H1 (cell line): ENCODE measurements at regions not wholly inside any gene's neighbourhood (a gene's known extent, or its start where the extent isn't known, plus 50 kb on each side); places are given as distances from the start of the nearest gene placed in this dataset.

ENCODE experiments used
- BCL11A ChIP-seq, 2 experiments: IDR thresholded peaks; one replicate each; pipeline ENCODE4 v1.6.1; 2011; ENCODE audit warnings: low read depth in 2 of 2, low read length in 2 of 2, mild to moderate bottlenecking in 2 of 2
- EGR1 ChIP-seq: IDR thresholded peaks from 2 replicates; pipeline ENCODE4 v1.6.1; 2011; ENCODE audit warnings: low read depth, low read length, borderline replicate concordance
- EP300 ChIP-seq, 2 experiments: IDR thresholded peaks; 1 replicate in 1 of 2; 2 replicates in 1 of 2; pipeline ENCODE4 v1.6.1; 2011 to 2012; ENCODE audit warnings: low read depth in 2 of 2, low read length in 2 of 2, mild to moderate bottlenecking in 2 of 2, borderline replicate concordance in 1 of 2, inconsistent platforms in 1 of 2, moderate library complexity in 1 of 2
- GABPA ChIP-seq: IDR thresholded peaks from 2 replicates; pipeline ENCODE4 v1.6.1; 2011; ENCODE audit warnings: mild to moderate bottlenecking, low read length, moderate library complexity, borderline replicate concordance; ENCODE audit not compliant: insufficient read depth
- JUN ChIP-seq: IDR thresholded peaks from 2 replicates; pipeline ENCODE4 v1.6.1; 2011; ENCODE audit warnings: low read depth, mild to moderate bottlenecking, improper control_type of control experiment, low read length
- POLR2A ChIP-seq, 2 experiments: IDR thresholded peaks; 1 replicate in 1 of 2; 2 replicates in 1 of 2; pipeline ENCODE4 v1.6.1; 2011; ENCODE audit warnings: low read depth in 2 of 2, low read length in 2 of 2, mild to moderate bottlenecking in 2 of 2; ENCODE audit errors: control extremely low read depth in 1 of 2
- POLR2AphosphoS5 ChIP-seq: IDR thresholded peaks from 2 replicates; pipeline ENCODE4 v1.6.1; 2011; ENCODE audit warnings: low read depth, low read length
- RFX5 ChIP-seq: IDR thresholded peaks from 2 replicates; pipeline ENCODE4 v1.6.1; 2011; ENCODE audit warnings: low read depth, low read length, improper control_type of control experiment, borderline replicate concordance
- SP4 ChIP-seq: IDR thresholded peaks from 2 replicates; pipeline ENCODE4 v1.6.1; 2012; ENCODE audit warnings: low read length, inconsistent platforms
- TCF12 ChIP-seq: IDR thresholded peaks from 2 replicates; pipeline ENCODE4 v1.6.1; 2011; ENCODE audit warnings: low read depth, mild to moderate bottlenecking, low read length
- TF ChIP-seq, protein P1 (sequence below), 3 experiments: IDR thresholded peaks; 1 replicate in 2 of 3; 2 replicates in 1 of 3; pipeline versions ENCODE4 v1.5.1 to v1.6.1; 2011; ENCODE audit warnings: low read length in 3 of 3, mild to moderate bottlenecking in 3 of 3, inconsistent platforms in 2 of 3, low read depth in 1 of 3, moderate library complexity in 1 of 3; ENCODE audit not compliant: insufficient read depth in 1 of 3; ENCODE audit errors: control extremely low read depth in 1 of 3
- TF ChIP-seq, protein P2 (sequence below): IDR thresholded peaks from 2 replicates; pipeline ENCODE4 v1.6.1; 2012; ENCODE audit warnings: inconsistent platforms
- TF ChIP-seq, protein P3 (sequence below): IDR thresholded peaks from 2 replicates; pipeline ENCODE4 v1.6.1; 2011; ENCODE audit warnings: low read length, improper control_type of control experiment

DNA sequence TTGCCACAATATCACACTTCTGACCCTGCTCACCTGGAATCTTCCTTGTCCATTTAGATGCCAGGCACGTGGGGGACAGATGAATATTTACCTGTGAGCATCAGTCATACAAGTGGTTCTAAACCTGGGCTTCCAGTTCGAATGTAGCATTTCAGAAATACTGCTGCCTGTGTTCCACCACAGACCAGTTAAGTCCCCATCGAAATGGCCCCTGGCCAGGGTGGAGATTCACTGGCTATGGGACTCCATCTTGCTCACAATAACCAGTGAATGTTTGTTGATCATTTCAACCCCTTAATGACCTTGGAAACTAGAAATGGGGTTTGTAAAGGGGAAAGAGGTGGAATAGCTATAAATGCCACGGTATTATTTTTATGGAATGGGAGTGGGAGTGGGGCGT, 73.8 kb downstream of the CLDN34 start:
- TF ChIP-seq SP4, result no peak
- no peak for TF ChIP-seq EP300 (IDR thresholded peaks at IDR 0.05; ENCODE audit: borderline replicate concordance in 1 of 2, low read depth in 2 of 2, low read length in 2 of 2)
- TF ChIP-seq EGR1, result no peak
- TF ChIP-seq, protein P1, sequence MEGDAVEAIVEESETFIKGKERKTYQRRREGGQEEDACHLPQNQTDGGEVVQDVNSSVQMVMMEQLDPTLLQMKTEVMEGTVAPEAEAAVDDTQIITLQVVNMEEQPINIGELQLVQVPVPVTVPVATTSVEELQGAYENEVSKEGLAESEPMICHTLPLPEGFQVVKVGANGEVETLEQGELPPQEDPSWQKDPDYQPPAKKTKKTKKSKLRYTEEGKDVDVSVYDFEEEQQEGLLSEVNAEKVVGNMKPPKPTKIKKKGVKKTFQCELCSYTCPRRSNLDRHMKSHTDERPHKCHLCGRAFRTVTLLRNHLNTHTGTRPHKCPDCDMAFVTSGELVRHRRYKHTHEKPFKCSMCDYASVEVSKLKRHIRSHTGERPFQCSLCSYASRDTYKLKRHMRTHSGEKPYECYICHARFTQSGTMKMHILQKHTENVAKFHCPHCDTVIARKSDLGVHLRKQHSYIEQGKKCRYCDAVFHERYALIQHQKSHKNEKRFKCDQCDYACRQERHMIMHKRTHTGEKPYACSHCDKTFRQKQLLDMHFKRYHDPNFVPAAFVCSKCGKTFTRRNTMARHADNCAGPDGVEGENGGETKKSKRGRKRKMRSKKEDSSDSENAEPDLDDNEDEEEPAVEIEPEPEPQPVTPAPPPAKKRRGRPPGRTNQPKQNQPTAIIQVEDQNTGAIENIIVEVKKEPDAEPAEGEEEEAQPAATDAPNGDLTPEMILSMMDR (IDR thresholded peaks at IDR 0.05; ENCODE audit: control extremely low read depth in 1 of 3, insufficient read depth in 1 of 3, low read depth in 1 of 3, low read length in 3 of 3), result no peak
- no peak for TF ChIP-seq RFX5
- no peak for TF ChIP-seq TCF12
- TF ChIP-seq POLR2A (IDR thresholded peaks at IDR 0.05; ENCODE audit: control extremely low read depth in 1 of 2, low read depth in 2 of 2, low read length in 2 of 2), result no peak
- no peak for TF ChIP-seq JUN
- no peak for TF ChIP-seq BCL11A (IDR thresholded peaks at IDR 0.05; ENCODE audit: low read depth in 2 of 2, low read length in 2 of 2)
- no peak for TF ChIP-seq GABPA
- no peak for TF ChIP-seq POLR2AphosphoS5
- TF ChIP-seq, protein P2, sequence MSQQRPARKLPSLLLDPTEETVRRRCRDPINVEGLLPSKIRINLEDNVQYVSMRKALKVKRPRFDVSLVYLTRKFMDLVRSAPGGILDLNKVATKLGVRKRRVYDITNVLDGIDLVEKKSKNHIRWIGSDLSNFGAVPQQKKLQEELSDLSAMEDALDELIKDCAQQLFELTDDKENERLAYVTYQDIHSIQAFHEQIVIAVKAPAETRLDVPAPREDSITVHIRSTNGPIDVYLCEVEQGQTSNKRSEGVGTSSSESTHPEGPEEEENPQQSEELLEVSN, result no peak
- TF ChIP-seq, protein P3, sequence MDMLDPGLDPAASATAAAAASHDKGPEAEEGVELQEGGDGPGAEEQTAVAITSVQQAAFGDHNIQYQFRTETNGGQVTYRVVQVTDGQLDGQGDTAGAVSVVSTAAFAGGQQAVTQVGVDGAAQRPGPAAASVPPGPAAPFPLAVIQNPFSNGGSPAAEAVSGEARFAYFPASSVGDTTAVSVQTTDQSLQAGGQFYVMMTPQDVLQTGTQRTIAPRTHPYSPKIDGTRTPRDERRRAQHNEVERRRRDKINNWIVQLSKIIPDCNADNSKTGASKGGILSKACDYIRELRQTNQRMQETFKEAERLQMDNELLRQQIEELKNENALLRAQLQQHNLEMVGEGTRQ, result no peak
